Peyer's patch (tissue), 4 donors: ENCODE measurements at regions not wholly inside any gene's neighbourhood (a gene's known extent, or its start where the extent isn't known, plus 50 kb on each side); places are given as distances from the start of the nearest gene placed in this dataset.

Experiments
- POLR2A ChIP-seq, 2 donors: fragments of 450-650 bp; IDR thresholded peaks; one replicate each; pipeline ENCODE4 v1.5.1; 2017; ENCODE audit warnings: antibody characterized with exemption in 2 of 2, mild to moderate bottlenecking in 2 of 2, moderate library complexity in 2 of 2
- TF ChIP-seq, protein P1 (sequence below), 6 experiments: fragments of 450-650 bp in 4 of 6; fragments of 200-600 bp in 2 of 6; sonication (generic) in 1 of 6; IDR thresholded peaks; one replicate each; pipeline ENCODE4 v1.5.1; 2017 to 2019; ENCODE audit warnings: antibody characterized with exemption in 6 of 6, mild to moderate bottlenecking in 3 of 6, moderate library complexity in 1 of 6

DNA sequence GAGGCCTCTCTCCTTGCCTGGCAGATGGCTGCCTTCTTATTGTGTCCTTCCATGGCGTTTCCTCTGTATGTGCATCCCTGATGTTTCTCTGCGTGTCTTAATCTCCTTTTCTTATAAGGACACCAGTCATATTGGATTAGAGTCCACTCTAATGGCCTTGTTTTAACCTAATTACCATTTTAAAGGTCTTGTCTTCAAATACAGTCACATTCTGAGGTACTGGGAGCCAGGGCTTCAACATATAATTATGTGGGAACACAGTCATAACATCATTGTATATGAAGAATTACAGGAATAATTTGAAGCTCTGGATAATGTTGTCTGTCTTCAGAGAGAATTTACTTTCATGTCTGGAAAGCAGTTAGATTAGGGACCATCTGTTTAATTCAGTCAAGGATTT is 56.4 kb upstream of the PTGFR start:
- no peak for TF ChIP-seq POLR2A (IDR thresholded peaks at IDR 0.05)
- TF ChIP-seq, protein P1, sequence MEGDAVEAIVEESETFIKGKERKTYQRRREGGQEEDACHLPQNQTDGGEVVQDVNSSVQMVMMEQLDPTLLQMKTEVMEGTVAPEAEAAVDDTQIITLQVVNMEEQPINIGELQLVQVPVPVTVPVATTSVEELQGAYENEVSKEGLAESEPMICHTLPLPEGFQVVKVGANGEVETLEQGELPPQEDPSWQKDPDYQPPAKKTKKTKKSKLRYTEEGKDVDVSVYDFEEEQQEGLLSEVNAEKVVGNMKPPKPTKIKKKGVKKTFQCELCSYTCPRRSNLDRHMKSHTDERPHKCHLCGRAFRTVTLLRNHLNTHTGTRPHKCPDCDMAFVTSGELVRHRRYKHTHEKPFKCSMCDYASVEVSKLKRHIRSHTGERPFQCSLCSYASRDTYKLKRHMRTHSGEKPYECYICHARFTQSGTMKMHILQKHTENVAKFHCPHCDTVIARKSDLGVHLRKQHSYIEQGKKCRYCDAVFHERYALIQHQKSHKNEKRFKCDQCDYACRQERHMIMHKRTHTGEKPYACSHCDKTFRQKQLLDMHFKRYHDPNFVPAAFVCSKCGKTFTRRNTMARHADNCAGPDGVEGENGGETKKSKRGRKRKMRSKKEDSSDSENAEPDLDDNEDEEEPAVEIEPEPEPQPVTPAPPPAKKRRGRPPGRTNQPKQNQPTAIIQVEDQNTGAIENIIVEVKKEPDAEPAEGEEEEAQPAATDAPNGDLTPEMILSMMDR (IDR thresholded peaks at IDR 0.05) = no peak
